ENCODE measurements at regions not wholly inside any gene's neighbourhood (a gene's known extent, or its start where the extent isn't known, plus 50 kb on each side); places are given as distances from the start of the nearest gene placed in this dataset.

DNA sequence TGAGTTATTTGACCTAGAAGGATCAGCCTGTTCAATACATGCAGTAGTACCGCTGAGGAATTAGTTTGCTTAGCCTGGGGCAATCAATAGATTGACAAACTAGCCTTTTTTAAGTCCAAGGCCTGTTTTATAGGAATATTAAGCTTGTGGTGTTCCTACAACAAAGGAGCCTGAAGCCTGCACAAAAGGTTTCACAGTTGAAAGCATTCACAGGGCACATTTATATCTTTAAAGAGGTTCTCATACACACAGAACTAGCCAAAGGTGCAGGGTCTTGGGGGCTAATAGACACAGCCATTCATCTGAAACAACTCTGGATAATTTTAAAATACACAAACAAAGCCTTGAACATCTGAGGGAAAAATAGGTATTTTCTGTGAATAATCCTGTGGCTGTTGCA is 160.3 kb downstream of the RPS29 start:
- TF ChIP-seq EZH2 (IDR thresholded peaks at IDR 0.05; ENCODE audit: borderline replicate concordance, insufficient read depth, low read depth, low read length, poor library complexity, severe bottlenecking): no peak
- TF ChIP-seq, protein P1, sequence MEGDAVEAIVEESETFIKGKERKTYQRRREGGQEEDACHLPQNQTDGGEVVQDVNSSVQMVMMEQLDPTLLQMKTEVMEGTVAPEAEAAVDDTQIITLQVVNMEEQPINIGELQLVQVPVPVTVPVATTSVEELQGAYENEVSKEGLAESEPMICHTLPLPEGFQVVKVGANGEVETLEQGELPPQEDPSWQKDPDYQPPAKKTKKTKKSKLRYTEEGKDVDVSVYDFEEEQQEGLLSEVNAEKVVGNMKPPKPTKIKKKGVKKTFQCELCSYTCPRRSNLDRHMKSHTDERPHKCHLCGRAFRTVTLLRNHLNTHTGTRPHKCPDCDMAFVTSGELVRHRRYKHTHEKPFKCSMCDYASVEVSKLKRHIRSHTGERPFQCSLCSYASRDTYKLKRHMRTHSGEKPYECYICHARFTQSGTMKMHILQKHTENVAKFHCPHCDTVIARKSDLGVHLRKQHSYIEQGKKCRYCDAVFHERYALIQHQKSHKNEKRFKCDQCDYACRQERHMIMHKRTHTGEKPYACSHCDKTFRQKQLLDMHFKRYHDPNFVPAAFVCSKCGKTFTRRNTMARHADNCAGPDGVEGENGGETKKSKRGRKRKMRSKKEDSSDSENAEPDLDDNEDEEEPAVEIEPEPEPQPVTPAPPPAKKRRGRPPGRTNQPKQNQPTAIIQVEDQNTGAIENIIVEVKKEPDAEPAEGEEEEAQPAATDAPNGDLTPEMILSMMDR (IDR thresholded peaks at IDR 0.05): no peak
